ENCODE measurements at regions not wholly inside any gene's neighbourhood (a gene's known extent, or its start where the extent isn't known, plus 50 kb on each side); places are given as distances from the start of the nearest gene placed in this dataset.
"Not testable (repeated sequence)": the region's sequence is repeated elsewhere in the genome, so short reads cannot be mapped to it uniquely, and the experiment has no call there.

DNA sequence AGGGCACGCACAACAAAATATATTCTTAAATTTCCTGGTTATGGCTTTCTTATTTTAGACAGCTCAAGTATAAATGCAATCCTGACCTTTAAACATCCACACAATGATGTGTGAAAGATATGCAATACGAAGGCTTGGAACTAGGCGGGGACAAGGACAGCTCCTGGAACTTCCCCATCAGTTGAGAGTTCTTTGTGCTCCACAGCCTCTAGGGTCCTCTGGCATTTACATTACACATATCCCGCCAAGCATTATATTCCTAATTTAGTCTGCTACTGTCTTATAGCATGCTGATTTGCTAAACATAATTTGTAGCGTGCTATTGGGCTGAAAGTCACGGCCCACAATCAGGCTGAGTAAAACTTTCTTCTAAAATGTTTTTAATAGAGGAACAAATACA lies 74.4 kb downstream of the FTHL17 start:
- Histone ChIP-seq H3K79me2 (ENCODE audit: insufficient read depth, low read length) (no peaks in the 10 kb centered on the region), H4K20me1 (ENCODE audit: insufficient read depth, low read length) (no peaks in the 10 kb centered on the region), H3K36me3 (ENCODE audit: insufficient read depth, low read length) (no peaks in the 10 kb centered on the region), H3K9me3 (ENCODE audit: insufficient read depth, low read length, severe bottlenecking) (no peaks in the 10 kb centered on the region), H3K4me2 (ENCODE audit: insufficient read depth, low read length) (no peak overlapping the region), H3K4me1 (ENCODE audit: insufficient read depth, low read length) (no peaks in the 10 kb centered on the region), H3K9ac (ENCODE audit: low read depth, low read length) (no peak overlapping the region), H3K27me3 (ENCODE audit: insufficient read depth, low read length, poor library complexity) (no peaks in the 10 kb centered on the region), H3K4me3 (ENCODE audit: low read depth in 1 of 2, low read length in 2 of 2) (no peak overlapping the region), H2AFZ (ENCODE audit: low read depth, low read length) (no peak overlapping the region), H3K27ac (ENCODE audit: low read length) (no peak overlapping the region)
- ATAC-seq (ENCODE audit: insufficient read depth, low read depth): no peak
- TF ChIP-seq CTCF (IDR thresholded peaks at IDR 0.05; ENCODE audit: borderline replicate concordance, extremely low read depth, low read length, poor library complexity, severe bottlenecking) (no peak), EZH2 (IDR thresholded peaks at IDR 0.05; ENCODE audit: borderline replicate concordance, low read depth, low read length, severe bottlenecking) (no peak)
- no peak for DNase-seq

- H3K4me2 ChIP-seq (ENCODE audit: insufficient read depth, low read length): no peak overlapping the region
- no peak for DNase-seq
- no peak overlapping the region for H3K27ac ChIP-seq (ENCODE audit: low read length)
- H3K36me3 ChIP-seq (ENCODE audit: insufficient read depth, low read length): no peaks in the 10 kb centered on the region
- H2AFZ ChIP-seq (ENCODE audit: low read depth, low read length): no peak overlapping the region
- no peaks in the 10 kb centered on the region for H3K79me2 ChIP-seq (ENCODE audit: insufficient read depth, low read length)
- no peak overlapping the region for H3K9ac ChIP-seq (ENCODE audit: low read depth, low read length)
- ATAC-seq (ENCODE audit: insufficient read depth, low read depth): no peak
- H3K9me3 ChIP-seq (ENCODE audit: insufficient read depth, low read length, severe bottlenecking): no peaks in the 10 kb centered on the region
- H3K4me3 ChIP-seq (ENCODE audit: low read depth in 1 of 2, low read length in 2 of 2): no peak overlapping the region
- TF ChIP-seq CTCF (IDR thresholded peaks at IDR 0.05; ENCODE audit: borderline replicate concordance, extremely low read depth, low read length, poor library complexity, severe bottlenecking) (no peak), EZH2 (IDR thresholded peaks at IDR 0.05; ENCODE audit: borderline replicate concordance, low read depth, low read length, severe bottlenecking) (no peak)
- no peaks in the 10 kb centered on the region for H3K27me3 ChIP-seq (ENCODE audit: insufficient read depth, low read length, poor library complexity)
- no peaks in the 10 kb centered on the region for H4K20me1 ChIP-seq (ENCODE audit: insufficient read depth, low read length)
- H3K4me1 ChIP-seq (ENCODE audit: insufficient read depth, low read length): no peaks in the 10 kb centered on the region
Observed at GRCh38 chrX:30995705-30996104, 76.1 kb downstream of the FTHL17 start.

GRCh38 chrX:30995060-30995700 lies 76.7 kb downstream of the FTHL17 start:
- Histone ChIP-seq H3K9me3 (ENCODE audit: insufficient read depth, low read length, severe bottlenecking) (no peaks in the 10 kb centered on the region), H3K4me3 (ENCODE audit: low read depth in 1 of 2, low read length in 2 of 2) (no peak overlapping the region), H4K20me1 (ENCODE audit: insufficient read depth, low read length) (no peaks in the 10 kb centered on the region), H3K4me1 (ENCODE audit: insufficient read depth, low read length) (no peaks in the 10 kb centered on the region), H3K27ac (ENCODE audit: low read length) (no peak overlapping the region), H3K79me2 (ENCODE audit: insufficient read depth, low read length) (no peaks in the 10 kb centered on the region), H3K4me2 (ENCODE audit: insufficient read depth, low read length) (no peak overlapping the region), H2AFZ (ENCODE audit: low read depth, low read length) (no peak overlapping the region), H3K36me3 (ENCODE audit: insufficient read depth, low read length) (no peaks in the 10 kb centered on the region), H3K27me3 (ENCODE audit: insufficient read depth, low read length, poor library complexity) (no peaks in the 10 kb centered on the region), H3K9ac (ENCODE audit: low read depth, low read length) (no peak overlapping the region)
- TF ChIP-seq EZH2 (IDR thresholded peaks at IDR 0.05; ENCODE audit: borderline replicate concordance, low read depth, low read length, severe bottlenecking): no peak
- no peak for TF ChIP-seq CTCF (IDR thresholded peaks at IDR 0.05; ENCODE audit: borderline replicate concordance, extremely low read depth, low read length, poor library complexity, severe bottlenecking)
- DNase-seq (no peak), ATAC-seq (ENCODE audit: insufficient read depth, low read depth) (no peak)

- not testable (repeated sequence) for H2AFZ ChIP-seq (ENCODE audit: low read depth, low read length); H3K4me1 ChIP-seq (ENCODE audit: insufficient read depth, low read length); DNase-seq; H3K36me3 ChIP-seq (ENCODE audit: insufficient read depth, low read length); H3K79me2 ChIP-seq (ENCODE audit: insufficient read depth, low read length); H3K4me3 ChIP-seq (ENCODE audit: low read depth in 1 of 2, low read length in 2 of 2); H3K27me3 ChIP-seq (ENCODE audit: insufficient read depth, low read length, poor library complexity); H3K9me3 ChIP-seq (ENCODE audit: insufficient read depth, low read length, severe bottlenecking); H3K27ac ChIP-seq (ENCODE audit: low read length); H3K9ac ChIP-seq (ENCODE audit: low read depth, low read length); H4K20me1 ChIP-seq (ENCODE audit: insufficient read depth, low read length); H3K4me2 ChIP-seq (ENCODE audit: insufficient read depth, low read length); ATAC-seq (ENCODE audit: insufficient read depth, low read depth)
Observed at GRCh38 chrX:30994018-30994417, 77.8 kb downstream of the FTHL17 start.

All from DND-41 (cell line).